HepG2 (cell line): ENCODE measurements at regions not wholly inside any gene's neighbourhood (a gene's known extent, or its start where the extent isn't known, plus 50 kb on each side); places are given as distances from the start of the nearest gene placed in this dataset.
"Not testable (repeated sequence)": the region's sequence is repeated elsewhere in the genome, so short reads cannot be mapped to it uniquely, and the experiment has no call there.

Experiments
- ATAC-seq: fragments of 200-7000 bp; cut with Tn5 transposase; 3 replicates; pipeline ENCODE4 v1.9.1; 2020; ENCODE audit warnings: mild to moderate bottlenecking, moderate library complexity
- BruUV-seq: library from RNA; stranded (reverse); fragments of 400-500 nt; replicated peaks from 2 replicates; lab custom pipeline; 2021; lab: Mats Ljungman, UMichigan
- CTCF ChIA-PET: fragments of 300-600 bp; formaldehyde crosslinking; extraction: SDS; loops from one replicate; lab custom pipeline; 2021; ENCODE audit warnings: low total read pairs, inconsistent platforms, low intra/inter-chr PET ratio; lab: Yijun Ruan, JAX
- POLR2A ChIA-PET: fragments of 350-600 bp; sonication (Branson Sonifier 250); formaldehyde crosslinking; loops from one replicate; lab custom pipeline; 2020; ENCODE audit warnings: antibody characterized with exemption, inconsistent platforms; lab: Yijun Ruan, JAX
- DNase-seq: peaks from one replicate; pipeline ENCODE4 v3.0.0-alpha.2; 2015; ENCODE audit warnings: low spot score
- FAIRE-seq: peaks from 3 replicates; lab custom pipeline; 2011; peaks lifted over from hg19 to GRCh38; lab: Jason Lieb, UNC
- H2AFZ ChIP-seq: one replicate; pipeline ENCODE4 v1.6.1; 2011; ENCODE audit warnings: low read length, inconsistent platforms
- H3K27ac ChIP-seq: fragments of 300-600 bp; 3 replicates; pipeline ENCODE4 v1.8.0; 2011; ENCODE audit warnings: mixed run types, mild to moderate bottlenecking, mixed read lengths, low read length, inconsistent platforms; ENCODE audit not compliant: insufficient read depth; ENCODE audit errors: extremely low read length
- H3K27me3 ChIP-seq, 2 experiments: fragments of 200-600 bp in 1 of 2; 2 replicates in 1 of 2; 3 replicates in 1 of 2; pipeline versions ENCODE4 v1.6.0 to v1.8.0; 2011; ENCODE audit warnings: low read length in 2 of 2, mild to moderate bottlenecking in 2 of 2, moderate library complexity in 2 of 2, inconsistent platforms in 1 of 2; ENCODE audit not compliant: insufficient read depth in 2 of 2, control insufficient read depth in 1 of 2
- H3K36me3 ChIP-seq, 2 experiments: fragments of 200-600 bp in 1 of 2; replicated peaks in 1 of 2; 2 replicates in 1 of 2; 3 replicates in 1 of 2; pipeline versions ENCODE4 v1.5.1 to v1.8.0; 2011; ENCODE audit warnings: low read length in 2 of 2, inconsistent platforms in 1 of 2; ENCODE audit not compliant: insufficient read depth in 2 of 2, control insufficient read depth in 1 of 2
- H3K4me1 ChIP-seq: 2 replicates; pipeline ENCODE4 v1.5.1; 2012; ENCODE audit warnings: low read length, inconsistent platforms; ENCODE audit not compliant: insufficient read depth
- H3K4me2 ChIP-seq: 2 replicates; pipeline ENCODE4 v1.6.0; 2011; ENCODE audit warnings: low read depth, low read length, inconsistent platforms
- H3K4me3 ChIP-seq, 3 experiments: fragments of 200-600 bp in 1 of 3; sonication (generic), shearing (Covaris generic) in 1 of 3; replicated peaks in 1 of 3; 2 replicates each; pipeline ENCODE4 v1.5.1; 2011 to 2016; ENCODE audit warnings: low read length in 3 of 3, inconsistent platforms in 2 of 3, low read depth in 2 of 3, mild to moderate bottlenecking in 2 of 3, control low read depth in 1 of 3, mixed read lengths in 1 of 3; ENCODE audit not compliant: insufficient read depth in 1 of 3
- H3K79me2 ChIP-seq: one replicate; pipeline ENCODE4 v1.6.1; 2011; ENCODE audit warnings: low read length, inconsistent platforms; ENCODE audit not compliant: insufficient read depth
- H3K9ac ChIP-seq: 2 replicates; pipeline ENCODE4 v1.6.0; 2011; ENCODE audit warnings: mild to moderate bottlenecking, low read depth, low read length, inconsistent platforms; ENCODE audit not compliant: insufficient read depth
- H3K9me3 ChIP-seq: 2 replicates; pipeline ENCODE4 v1.5.1; 2012; ENCODE audit warnings: mild to moderate bottlenecking, low read length
- H4K20me1 ChIP-seq: 2 replicates; pipeline ENCODE4 v1.6.0; 2011; ENCODE audit warnings: inconsistent platforms, mild to moderate bottlenecking, low read length, moderate library complexity; ENCODE audit not compliant: insufficient read depth
- WGBS: methylation state at CpG from one replicate; pipeline ENCODE4 v1.1.6; 2017; ENCODE audit warnings: low lambda C conversion rate; 5-methylcytosine and 5-hydroxymethylcytosine counted together
- in situ Hi-C: cut with HindIII; loops from 2 replicates; pipeline ENCODE4 v1.10.0; 2017; ENCODE audit warnings: low pct_unique_long_range_greater_than_20kb; ENCODE audit not compliant: extremely low pct_ligation_motif_present
- intact Hi-C: fragments of 100-400 bp; cut with micrococcal nuclease; formaldehyde crosslinking; loops from one replicate; pipeline ENCODE4 v1.10.0; 2022; ENCODE audit not compliant: unreplicated experiment

DNA sequence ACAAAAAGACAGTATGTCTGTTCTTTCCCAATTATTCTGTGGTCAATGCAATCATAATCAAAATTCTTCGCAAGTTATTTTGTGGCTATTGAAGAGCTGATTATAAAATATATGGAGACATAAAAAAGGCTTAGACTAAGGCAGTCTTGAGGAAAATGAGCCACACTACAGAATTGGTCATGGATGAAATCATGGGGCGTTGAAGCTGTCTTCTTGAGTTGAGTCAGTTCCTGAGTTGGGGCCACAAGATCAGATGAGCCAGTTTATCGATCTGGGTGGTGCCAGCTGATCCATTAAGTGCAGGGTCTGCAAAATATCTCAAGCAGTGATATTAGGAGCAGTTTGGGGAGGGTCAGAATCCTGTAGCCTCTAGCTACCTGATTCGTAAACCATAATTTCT is 96.9 kb upstream of the NUTM2F start:
- 96% methylated on average over 4 of the region's 4 CpGs for WGBS
- H3K27me3 ChIP-seq, H3K79me2 ChIP-seq, intact Hi-C loops, H3K9ac ChIP-seq, ATAC-seq, H3K4me2 ChIP-seq, POLR2A ChIA-PET, H4K20me1 ChIP-seq, in situ Hi-C loops, CTCF ChIA-PET, H3K4me3 ChIP-seq, H2AFZ ChIP-seq, H3K27ac ChIP-seq, BruUV-seq, DNase-seq, H3K36me3 ChIP-seq, FAIRE-seq, H3K4me1 ChIP-seq, H3K9me3 ChIP-seq: not testable (repeated sequence)

GRCh38 chr9:94437128-94437527 is 108.7 kb upstream of the NUTM2F start:
- peak; percentile 57 for FAIRE-seq
- CTCF ChIA-PET, H3K4me3 ChIP-seq, H3K36me3 ChIP-seq, H2AFZ ChIP-seq, H3K27ac ChIP-seq, intact Hi-C loops, H3K4me1 ChIP-seq, BruUV-seq, H4K20me1 ChIP-seq, H3K4me2 ChIP-seq, H3K9me3 ChIP-seq, POLR2A ChIA-PET, DNase-seq, H3K27me3 ChIP-seq, H3K9ac ChIP-seq, H3K79me2 ChIP-seq, ATAC-seq, in situ Hi-C loops: not testable (repeated sequence)
- WGBS: no CpG with 5 or more reads among the region's 2 CpGs

GRCh38 chr9:94438336-94438735 is 109.9 kb upstream of the NUTM2F start:
- H3K4me1 ChIP-seq, CTCF ChIA-PET, H3K27me3 ChIP-seq, H3K27ac ChIP-seq, H3K4me3 ChIP-seq, H2AFZ ChIP-seq, POLR2A ChIA-PET, H4K20me1 ChIP-seq, H3K9me3 ChIP-seq, H3K9ac ChIP-seq, in situ Hi-C loops, H3K4me2 ChIP-seq, DNase-seq, intact Hi-C loops, H3K79me2 ChIP-seq, H3K36me3 ChIP-seq, ATAC-seq, FAIRE-seq, BruUV-seq: not testable (repeated sequence)
- 100% methylated on average over 1 of the region's 1 CpG for WGBS

- H3K9ac ChIP-seq, DNase-seq, intact Hi-C loops, H3K27me3 ChIP-seq, POLR2A ChIA-PET, BruUV-seq, H3K9me3 ChIP-seq, H3K79me2 ChIP-seq, CTCF ChIA-PET, H3K4me1 ChIP-seq, H3K27ac ChIP-seq, H3K36me3 ChIP-seq, FAIRE-seq, H4K20me1 ChIP-seq, H3K4me2 ChIP-seq, H2AFZ ChIP-seq, ATAC-seq, H3K4me3 ChIP-seq, in situ Hi-C loops: not testable (repeated sequence)
- 89% methylated on average over 1 of the region's 1 CpG for WGBS
Observed at GRCh38 chr9:94441146-94441545, 112.7 kb upstream of the NUTM2F start.
